Naive thymus-derived CD4-positive, alpha-beta T cell (primary cell): ENCODE measurements at regions not wholly inside any gene's neighbourhood (a gene's known extent, or its start where the extent isn't known, plus 50 kb on each side); places are given as distances from the start of the nearest gene placed in this dataset.

Source experiments
- ATAC-seq: fragments of 150-1000 bp; cut with Tn5 transposase; 2 replicates; pipeline ENCODE4 v1.10.0; 2021; ENCODE audit warnings: mild to moderate bottlenecking, moderate library complexity
- CTCF ChIA-PET: fragments of 350-600 bp; sonication (Branson Sonifier 250); formaldehyde crosslinking; loops from one replicate; lab custom pipeline; 2021; ENCODE audit warnings: antibody characterized with exemption; lab: Charles Lee
- POLR2A ChIA-PET: fragments of 350-600 bp; sonication (Branson Sonifier 250); formaldehyde crosslinking; loops from one replicate; lab custom pipeline; 2021; ENCODE audit warnings: antibody characterized with exemption, inconsistent platforms; lab: Charles Lee
- DNase-seq, 9 donors: peaks; one replicate each; pipeline versions ENCODE4 v3.0.0 to v3.0.0-alpha.2; 2020 to 2022; ENCODE audit warnings: mixed read lengths in 1 of 9
- H3K27ac ChIP-seq: one replicate; pipeline ENCODE4 v1.7.0; 2013; ENCODE audit warnings: mild to moderate bottlenecking, low read depth, low read length, moderate library complexity
- H3K27me3 ChIP-seq, 2 donors: one replicate each; pipeline ENCODE4 v1.7.0; 2013; ENCODE audit warnings: low read length in 2 of 2, mild to moderate bottlenecking in 2 of 2, moderate library complexity in 2 of 2; ENCODE audit not compliant: control insufficient read depth in 2 of 2, insufficient read depth in 2 of 2
- H3K36me3 ChIP-seq, 3 experiments: 1 replicate in 2 of 3; 2 replicates in 1 of 3; pipeline ENCODE4 v1.7.0; 2013; ENCODE audit warnings: low read length in 3 of 3, mild to moderate bottlenecking in 3 of 3, moderate library complexity in 1 of 3; ENCODE audit not compliant: insufficient read depth in 3 of 3, control insufficient read depth in 2 of 3
- H3K4me1 ChIP-seq, 2 donors: one replicate each; pipeline ENCODE4 v1.7.0; 2013; ENCODE audit warnings: low read length in 2 of 2, mild to moderate bottlenecking in 2 of 2, moderate library complexity in 1 of 2; ENCODE audit not compliant: control insufficient read depth in 2 of 2, insufficient read depth in 2 of 2
- H3K4me3 ChIP-seq: 2 replicates; pipeline ENCODE4 v1.7.0; 2013; ENCODE audit warnings: mild to moderate bottlenecking, low read length
- H3K9me3 ChIP-seq, 3 experiments: 1 replicate in 2 of 3; 2 replicates in 1 of 3; pipeline ENCODE4 v1.7.0; 2013; ENCODE audit warnings: low read length in 3 of 3; ENCODE audit not compliant: control insufficient read depth in 2 of 3
- H3K27ac Mint-ChIP-seq, 9 donors: one replicate each; pipeline ENCODE4 v1.8.0; 2020 to 2022; ENCODE audit warnings: mixed read lengths in 9 of 9, mild to moderate bottlenecking in 8 of 9, moderate library complexity in 5 of 9, inconsistent platforms in 2 of 9
- H3K27me3 Mint-ChIP-seq, 5 donors: one replicate each; pipeline ENCODE4 v1.8.0; 2021 to 2022; ENCODE audit warnings: mixed read lengths in 5 of 5, mild to moderate bottlenecking in 1 of 5
- H3K36me3 Mint-ChIP-seq, 5 donors: one replicate each; pipeline ENCODE4 v1.8.0; 2020 to 2022; ENCODE audit warnings: mixed read lengths in 5 of 5, mild to moderate bottlenecking in 3 of 5, inconsistent platforms in 1 of 5
- H3K4me1 Mint-ChIP-seq, 7 donors: one replicate each; pipeline ENCODE4 v1.8.0; 2020 to 2022; ENCODE audit warnings: mixed read lengths in 7 of 7, mild to moderate bottlenecking in 3 of 7, inconsistent platforms in 1 of 7
- H3K4me3 Mint-ChIP-seq, 10 donors: one replicate each; pipeline ENCODE4 v1.8.0; 2020 to 2022; ENCODE audit warnings: mild to moderate bottlenecking in 10 of 10, mixed read lengths in 10 of 10, moderate library complexity in 6 of 10, inconsistent platforms in 2 of 10
- H3K9me3 Mint-ChIP-seq, 11 donors: one replicate each; pipeline ENCODE4 v1.8.0; 2020 to 2022; ENCODE audit warnings: mixed read lengths in 11 of 11, mild to moderate bottlenecking in 4 of 11, inconsistent platforms in 1 of 11, moderate library complexity in 1 of 11
- intact Hi-C, 2 donors: fragments of 100-400 bp; cut with micrococcal nuclease; formaldehyde crosslinking; loops; one replicate each; pipeline ENCODE4 v1.15.1; 2023

DNA sequence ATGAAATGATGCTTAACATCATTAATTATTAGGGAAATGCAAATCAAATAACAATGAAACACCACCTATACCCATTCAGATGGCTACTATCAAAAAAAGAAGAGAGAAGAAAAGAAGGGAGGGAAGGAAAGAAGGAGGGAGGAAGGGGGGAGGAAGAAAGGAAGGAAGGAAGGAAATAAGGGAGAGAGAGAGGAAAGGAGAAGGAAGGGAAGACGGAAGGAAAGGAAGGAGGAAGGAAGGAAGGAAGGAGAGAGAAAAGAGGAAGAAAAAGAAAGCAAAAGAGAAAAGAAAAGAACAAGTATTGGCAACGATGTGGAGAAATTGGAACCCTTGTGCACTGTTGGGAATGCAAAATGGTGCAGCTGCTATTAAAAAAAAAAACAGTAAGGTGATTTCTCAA is 363.3 kb downstream of the TNS1 start:
- H3K4me1 Mint-ChIP-seq, result no peaks in the 10 kb centered on the region
- no peaks in the 10 kb centered on the region for H3K4me1 ChIP-seq

DNA sequence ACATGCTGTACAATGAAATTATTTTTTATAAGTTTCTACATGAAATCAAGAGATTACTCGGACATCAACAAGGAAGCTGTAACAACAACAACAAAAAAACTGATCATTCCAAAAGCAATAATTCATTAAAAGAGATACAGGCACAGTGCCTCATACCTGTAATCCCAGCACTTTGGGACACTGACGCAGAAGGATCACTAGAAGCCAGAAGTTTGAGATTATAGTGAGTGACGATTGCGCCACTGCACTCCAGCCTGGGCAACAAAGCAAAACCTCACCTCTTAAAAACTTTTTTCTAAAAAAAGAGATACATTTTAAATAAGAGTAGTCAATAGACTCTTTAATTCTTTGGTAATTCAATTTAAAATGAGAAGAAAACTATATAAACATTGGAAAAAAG is 364.3 kb downstream of the TNS1 start:
- no peaks in the 10 kb centered on the region for H3K27me3 ChIP-seq
- DNase-seq, result no peak
- H3K9me3 Mint-ChIP-seq, result peaks cover 0 to 2% (median 0%) of the 10 kb centered on the region in 11 donors
- no peaks in the 10 kb centered on the region for H3K36me3 ChIP-seq
- no peaks in the 10 kb centered on the region for H3K4me1 ChIP-seq
- no peak for ATAC-seq
- H3K4me3 ChIP-seq, result no peak overlapping the region
- H3K27ac Mint-ChIP-seq, result no peak overlapping the region
- peaks cover 0 to 4% (median 0%) of the 10 kb centered on the region in 5 donors for H3K27me3 Mint-ChIP-seq
- H3K9me3 ChIP-seq, result no peaks in the 10 kb centered on the region
- H3K4me1 Mint-ChIP-seq, result peaks cover 0 to 1% (median 0%) of the 10 kb centered on the region in 7 donors
- H3K27ac ChIP-seq, result no peak overlapping the region
- ChIA-PET CTCF (interaction anchor here (0.7 kb wide), 1 partner anchor 935 kb away, joined by 6 read pairs; no protein-coding TSS in a partner anchor), POLR2A (no interaction called here)
- intact Hi-C loops, result no loop called here
- H3K36me3 Mint-ChIP-seq, result peaks cover 0 to 9% (median 0%) of the 10 kb centered on the region in 5 donors
- no peak overlapping the region for H3K4me3 Mint-ChIP-seq

More for the DNA sequence above, 363.3 kb downstream of the TNS1 start:
- intact Hi-C loops, result no loop called here
- Mint-ChIP-seq H3K4me3 (no peak overlapping the region), H3K36me3 (peaks cover 0 to 9% (median 0%) of the 10 kb centered on the region in 5 donors), H3K27ac (no peak overlapping the region), H3K27me3 (peaks cover 0 to 3% (median 0%) of the 10 kb centered on the region in 5 donors), H3K9me3 (peaks cover 0 to 2% (median 0%) of the 10 kb centered on the region in 11 donors)
- DNase-seq (no peak), ATAC-seq (no peak)
- Histone ChIP-seq H3K27ac (no peak overlapping the region), H3K4me3 (no peak overlapping the region), H3K9me3 (no peaks in the 10 kb centered on the region), H3K27me3 (no peaks in the 10 kb centered on the region), H3K36me3 (no peaks in the 10 kb centered on the region)
- ChIA-PET POLR2A (no interaction called here), CTCF (no interaction called here)

DNA sequence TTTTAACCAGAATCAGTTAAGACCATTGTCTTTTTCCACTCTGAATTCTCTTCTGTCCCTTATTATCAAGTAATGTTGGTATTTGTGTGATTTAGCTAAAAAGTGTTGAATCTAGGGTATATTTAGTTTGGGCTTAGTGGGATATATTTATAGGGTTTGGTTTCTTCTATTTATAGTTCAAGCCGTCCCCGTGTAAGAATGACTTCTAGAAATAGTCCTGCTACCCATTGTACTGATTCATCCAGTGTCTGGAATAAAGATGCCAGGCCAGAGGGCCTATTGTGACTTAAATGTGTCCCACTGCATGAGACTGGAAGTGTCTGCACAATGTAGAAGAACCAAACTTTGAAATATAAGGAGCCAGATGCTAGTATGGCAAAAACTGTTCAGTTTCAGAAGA is 364.8 kb downstream of the TNS1 start:
- ChIA-PET CTCF (interaction anchor here (0.7 kb wide), 1 partner anchor 934 kb away, joined by 6 read pairs; no protein-coding TSS in a partner anchor), POLR2A (no interaction called here)
- no peaks in the 10 kb centered on the region for H3K27me3 ChIP-seq
- no peak overlapping the region for H3K27ac ChIP-seq
- DNase-seq, result no peak
- intact Hi-C loops, result no loop called here
- H3K9me3 Mint-ChIP-seq, result peaks cover 0 to 2% (median 0%) of the 10 kb centered on the region in 11 donors
- no peak overlapping the region for H3K4me3 ChIP-seq
- H3K4me3 Mint-ChIP-seq, result no peak overlapping the region
- H3K36me3 ChIP-seq, result no peaks in the 10 kb centered on the region
- peaks cover 0 to 6% (median 0%) of the 10 kb centered on the region in 7 donors for H3K4me1 Mint-ChIP-seq
- H3K9me3 ChIP-seq, result no peaks in the 10 kb centered on the region
- no peaks in the 10 kb centered on the region for H3K4me1 ChIP-seq
- no peak for ATAC-seq
- H3K27me3 Mint-ChIP-seq, result peaks cover 0 to 4% (median 0%) of the 10 kb centered on the region in 5 donors
- H3K27ac Mint-ChIP-seq, result no peak overlapping the region
- H3K36me3 Mint-ChIP-seq, result peaks cover 0 to 9% (median 0%) of the 10 kb centered on the region in 5 donors

DNA sequence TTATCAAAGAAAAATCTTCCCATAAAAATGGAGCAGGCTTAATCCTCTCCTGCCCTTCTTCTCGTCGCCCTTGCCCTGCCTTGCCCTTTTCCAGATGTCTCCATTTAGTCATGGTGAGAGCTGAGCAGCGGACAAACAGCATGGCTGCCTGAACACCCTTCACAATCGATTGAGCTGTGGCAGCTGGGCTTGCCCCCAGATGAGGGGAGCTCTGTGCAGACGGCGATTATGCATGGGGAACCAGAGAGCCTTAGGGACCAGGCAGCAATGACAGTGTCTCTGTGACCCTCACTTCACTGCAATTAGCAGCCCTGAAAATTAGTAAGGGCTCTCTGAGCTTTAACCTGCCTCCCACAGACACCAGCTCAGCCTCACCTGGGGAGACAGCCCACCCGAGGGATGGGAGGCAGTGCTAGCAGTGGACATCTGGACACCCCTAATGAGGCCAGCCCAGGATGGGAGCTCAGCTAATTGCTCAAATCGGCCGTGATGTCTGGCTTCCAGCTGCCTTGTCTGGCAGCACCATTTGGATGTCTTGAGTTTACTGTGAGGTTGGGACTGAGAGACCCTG is 365.7 kb downstream of the TNS1 start:
- DNase-seq (no peak), ATAC-seq (no peak)
- Mint-ChIP-seq H3K4me3 (no peak overlapping the region), H3K9me3 (peaks cover 0 to 2% (median 0%) of the 10 kb centered on the region in 11 donors), H3K4me1 (peaks cover 0 to 6% (median 0%) of the 10 kb centered on the region in 7 donors), H3K36me3 (peaks cover 0 to 9% (median 0%) of the 10 kb centered on the region in 5 donors), H3K27me3 (peaks cover 0 to 4% (median 0%) of the 10 kb centered on the region in 5 donors), H3K27ac (no peak overlapping the region)
- CTCF ChIA-PET, result no interaction called here
- Histone ChIP-seq H3K9me3 (no peaks in the 10 kb centered on the region), H3K27ac (no peak overlapping the region), H3K4me3 (no peak overlapping the region), H3K27me3 (no peaks in the 10 kb centered on the region), H3K4me1 (no peaks in the 10 kb centered on the region), H3K36me3 (no peaks in the 10 kb centered on the region)
- intact Hi-C loops, result no loop called here
- POLR2A ChIA-PET, result no interaction called here

DNA sequence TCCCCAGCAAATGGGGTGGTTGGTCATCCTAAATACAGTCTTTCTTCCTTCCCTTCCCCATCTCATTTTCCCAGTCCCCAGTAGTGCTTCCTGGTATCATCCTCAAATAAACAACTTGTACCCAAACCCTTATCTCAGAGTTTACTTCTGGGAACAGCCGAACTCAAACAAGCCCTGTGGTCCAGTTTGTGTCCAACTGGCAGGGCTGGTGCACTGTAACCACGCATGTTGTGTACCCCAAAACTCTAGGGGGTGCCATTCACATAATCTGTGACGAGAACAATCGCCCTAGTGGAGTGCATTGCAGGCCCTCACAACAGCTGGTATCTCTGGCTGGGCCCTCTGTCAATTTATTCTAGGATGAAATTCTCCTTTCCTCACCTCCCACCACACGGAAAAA is 366.2 kb downstream of the TNS1 start:
- Mint-ChIP-seq H3K27me3 (peaks cover 0 to 4% (median 0%) of the 10 kb centered on the region in 5 donors), H3K4me1 (peaks cover 0 to 6% (median 0%) of the 10 kb centered on the region in 7 donors), H3K4me3 (no peak overlapping the region), H3K27ac (peak overlapping the region in 1 of 9 donors; percentile 2), H3K9me3 (peaks cover 0 to 2% (median 0%) of the 10 kb centered on the region in 11 donors), H3K36me3 (peaks cover 0 to 9% (median 0%) of the 10 kb centered on the region in 5 donors)
- ATAC-seq (no peak), DNase-seq (no peak)
- intact Hi-C loops, result no loop called here
- Histone ChIP-seq H3K4me1 (no peaks in the 10 kb centered on the region), H3K4me3 (no peak overlapping the region), H3K27me3 (no peaks in the 10 kb centered on the region), H3K9me3 (no peaks in the 10 kb centered on the region), H3K36me3 (no peaks in the 10 kb centered on the region), H3K27ac (no peak overlapping the region)
- POLR2A ChIA-PET, result no interaction called here
- CTCF ChIA-PET, result no interaction called here

DNA sequence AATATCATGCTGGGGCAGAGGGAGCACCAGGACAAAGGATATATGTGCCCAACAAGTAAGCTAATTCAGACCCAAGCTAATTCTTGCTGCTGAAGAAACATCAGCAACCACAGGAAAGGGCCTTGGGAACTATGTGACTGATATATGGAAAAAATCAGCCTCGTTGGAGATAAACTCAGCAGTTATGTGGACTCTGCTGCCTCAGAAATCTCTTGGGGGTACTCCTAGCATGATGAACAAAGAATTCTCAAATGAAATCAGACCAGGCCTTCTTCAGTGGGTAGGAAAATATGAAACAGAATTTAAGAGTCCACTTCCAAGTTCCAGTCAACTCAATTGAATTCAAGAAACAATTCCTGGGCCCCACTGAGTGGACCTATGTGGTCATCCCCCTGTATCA is 367.9 kb downstream of the TNS1 start:
- peaks cover 0 to 2% (median 0%) of the 10 kb centered on the region in 11 donors for H3K9me3 Mint-ChIP-seq
- ATAC-seq (no peak), DNase-seq (no peak)
- Histone ChIP-seq H3K36me3 (no peaks in the 10 kb centered on the region), H3K4me1 (no peaks in the 10 kb centered on the region), H3K9me3 (no peaks in the 10 kb centered on the region), H3K4me3 (no peak overlapping the region), H3K27me3 (no peaks in the 10 kb centered on the region), H3K27ac (no peak overlapping the region)
- CTCF ChIA-PET, result interaction anchor here (0.6 kb wide), 1 partner anchor 1806 kb away, joined by 3 read pairs; no protein-coding TSS in a partner anchor
- H3K27me3 Mint-ChIP-seq, result peaks cover 0 to 4% (median 0%) of the 10 kb centered on the region in 5 donors
- peaks cover 0 to 9% (median 0%) of the 10 kb centered on the region in 5 donors for H3K36me3 Mint-ChIP-seq
- H3K4me3 Mint-ChIP-seq, result no peak overlapping the region
- intact Hi-C loops, result no loop called here
- H3K27ac Mint-ChIP-seq, result no peak overlapping the region
- peaks cover 0 to 6% (median 0%) of the 10 kb centered on the region in 7 donors for H3K4me1 Mint-ChIP-seq
- POLR2A ChIA-PET, result no interaction called here

DNA sequence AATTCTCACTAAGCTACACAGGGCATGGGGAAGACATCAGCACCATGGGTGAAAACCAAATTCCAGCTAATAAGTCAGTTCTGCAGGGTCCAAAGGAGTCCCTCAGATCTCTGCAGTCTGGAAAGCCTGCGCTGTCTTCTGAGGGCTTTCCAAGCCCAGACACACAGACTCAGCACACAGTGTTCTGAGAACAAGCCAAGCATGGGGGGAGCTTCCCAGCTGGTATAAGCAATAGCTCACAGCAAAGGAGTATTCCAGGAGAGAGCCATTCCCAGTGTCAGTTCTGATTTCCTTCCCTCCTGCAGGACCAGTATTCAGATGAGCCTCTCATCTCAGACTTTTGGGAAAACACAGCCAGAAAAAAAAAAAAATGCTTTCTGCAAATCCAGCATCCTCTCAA is 370.8 kb downstream of the TNS1 start:
- peaks cover 0 to 4% (median 0%) of the 10 kb centered on the region in 5 donors for H3K27me3 Mint-ChIP-seq
- CTCF ChIA-PET, result no interaction called here

More for the DNA sequence above, 370.8 kb downstream of the TNS1 start:
- no peaks in the 10 kb centered on the region for H3K9me3 ChIP-seq
- H3K27me3 ChIP-seq, result no peaks in the 10 kb centered on the region
- Mint-ChIP-seq H3K4me3 (no peak overlapping the region), H3K9me3 (peaks cover 0 to 2% (median 0%) of the 10 kb centered on the region in 11 donors), H3K4me1 (peaks cover 0 to 6% (median 0%) of the 10 kb centered on the region in 7 donors), H3K27ac (no peak overlapping the region), H3K36me3 (peaks cover 0 to 5% (median 0%) of the 10 kb centered on the region in 5 donors)
- no peak overlapping the region for H3K27ac ChIP-seq
- H3K4me1 ChIP-seq, result no peaks in the 10 kb centered on the region
- POLR2A ChIA-PET, result no interaction called here
- no peak overlapping the region for H3K4me3 ChIP-seq
- no peak for ATAC-seq
- no peak for DNase-seq
- H3K36me3 ChIP-seq, result no peaks in the 10 kb centered on the region
- intact Hi-C loops, result no loop called here
